Fibroblast of lung (primary cell): ENCODE measurements at regions not wholly inside any gene's neighbourhood (a gene's known extent, or its start where the extent isn't known, plus 50 kb on each side); places are given as distances from the start of the nearest gene placed in this dataset.

Experiments used
- CTCF ChIP-seq, 2 donors: IDR thresholded peaks in 1 of 2; conservative IDR thresholded peaks in 1 of 2; 1 replicate in 1 of 2; 2 replicates in 1 of 2; pipeline ENCODE4 v1.5.1; 2011 to 2012; ENCODE audit warnings: low read length in 2 of 2, control low read depth in 1 of 2, inconsistent platforms in 1 of 2, low read depth in 1 of 2, mild to moderate bottlenecking in 1 of 2
- EZH2 ChIP-seq: IDR thresholded peaks from 2 replicates; pipeline ENCODE4 v1.5.1; 2012; ENCODE audit warnings: low read length, control low read depth, mild to moderate bottlenecking; ENCODE audit errors: missing control alignments

GRCh38 chr9:103296189-103296588 is 301.1 kb downstream of the CYLC2 start:
- TF ChIP-seq CTCF (conservative IDR thresholded peaks at IDR 0.05 in 1 of 2, IDR thresholded peaks at IDR 0.05 in 1 of 2; ENCODE audit: low read depth in 1 of 2, low read length in 2 of 2) (no peak), EZH2 (no peak)
